Cardiac septum (tissue), 1 donor: ENCODE measurements at regions not wholly inside any gene's neighbourhood (a gene's known extent, or its start where the extent isn't known, plus 50 kb on each side); places are given as distances from the start of the nearest gene placed in this dataset.

ENCODE experiments used
- DNase-seq: peaks from one replicate; pipeline ENCODE4 v3.0.0-alpha.2; 2020; ENCODE audit warnings: low spot score
- intact Hi-C: fragments of 100-400 bp; cut with DNase I; formaldehyde crosslinking; loops from one replicate; pipeline ENCODE4 v1.14.0; 2022
- donor health status: DM: no; HTN: no; CAD: no.

GRCh38 chr18:69291755-69292154 lies 108.9 kb upstream of the DOK6 start:
- intact Hi-C loops = no loop called here
- no peak for DNase-seq

GRCh38 chr18:69300185-69300584 lies 100.5 kb upstream of the DOK6 start:
- DNase-seq = no peak
- intact Hi-C loops = no loop called here

- intact Hi-C loops = no loop called here
- no peak for DNase-seq
Measured at GRCh38 chr18:69308619-69309018, 92.1 kb upstream of the DOK6 start.

GRCh38 chr18:69326094-69326493 lies 74.6 kb upstream of the DOK6 start:
- DNase-seq = no peak
- intact Hi-C loops = no loop called here

GRCh38 chr18:69328086-69328485 lies 72.6 kb upstream of the DOK6 start:
- intact Hi-C loops = no loop called here
- DNase-seq = peak; percentile 64

- intact Hi-C loops = no loop called here
- no peak for DNase-seq
Measured at GRCh38 chr18:69330385-69331005, 70.2 kb upstream of the DOK6 start.

GRCh38 chr18:69349912-69350597 lies 50.6 kb upstream of the DOK6 start:
- intact Hi-C loops = no loop called here
- DNase-seq = no peak
